ENCODE measurements at regions not wholly inside any gene's neighbourhood (a gene's known extent, or its start where the extent isn't known, plus 50 kb on each side); places are given as distances from the start of the nearest gene placed in this dataset.

DNA sequence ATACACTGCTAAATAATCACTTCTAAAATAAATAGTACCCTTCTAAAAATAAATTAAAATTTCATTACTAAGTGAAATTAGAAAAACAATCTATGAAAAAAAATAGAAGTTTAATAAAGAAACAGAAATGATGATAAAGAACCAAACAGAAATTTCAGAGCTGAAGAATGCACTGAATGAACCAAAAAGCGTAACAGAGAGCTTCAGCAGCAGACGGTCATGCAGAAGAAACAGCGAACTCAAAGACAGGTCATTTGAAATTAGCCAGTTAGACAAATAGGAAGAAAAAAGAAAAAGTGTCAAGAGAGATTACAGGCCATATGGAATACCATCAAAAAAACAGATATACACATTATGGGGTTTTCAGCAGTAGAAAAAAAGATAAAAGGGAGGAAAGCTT, 706.7 kb downstream of the TBC1D32 start:
- no peaks in the 10 kb centered on the region for H3K9me3 ChIP-seq (ENCODE audit: severe bottlenecking)
- TF ChIP-seq, protein P1, sequence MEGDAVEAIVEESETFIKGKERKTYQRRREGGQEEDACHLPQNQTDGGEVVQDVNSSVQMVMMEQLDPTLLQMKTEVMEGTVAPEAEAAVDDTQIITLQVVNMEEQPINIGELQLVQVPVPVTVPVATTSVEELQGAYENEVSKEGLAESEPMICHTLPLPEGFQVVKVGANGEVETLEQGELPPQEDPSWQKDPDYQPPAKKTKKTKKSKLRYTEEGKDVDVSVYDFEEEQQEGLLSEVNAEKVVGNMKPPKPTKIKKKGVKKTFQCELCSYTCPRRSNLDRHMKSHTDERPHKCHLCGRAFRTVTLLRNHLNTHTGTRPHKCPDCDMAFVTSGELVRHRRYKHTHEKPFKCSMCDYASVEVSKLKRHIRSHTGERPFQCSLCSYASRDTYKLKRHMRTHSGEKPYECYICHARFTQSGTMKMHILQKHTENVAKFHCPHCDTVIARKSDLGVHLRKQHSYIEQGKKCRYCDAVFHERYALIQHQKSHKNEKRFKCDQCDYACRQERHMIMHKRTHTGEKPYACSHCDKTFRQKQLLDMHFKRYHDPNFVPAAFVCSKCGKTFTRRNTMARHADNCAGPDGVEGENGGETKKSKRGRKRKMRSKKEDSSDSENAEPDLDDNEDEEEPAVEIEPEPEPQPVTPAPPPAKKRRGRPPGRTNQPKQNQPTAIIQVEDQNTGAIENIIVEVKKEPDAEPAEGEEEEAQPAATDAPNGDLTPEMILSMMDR (IDR thresholded peaks at IDR 0.05; ENCODE audit: low read depth, low read length) = no peak
- H3K4me3 ChIP-seq (ENCODE audit: low read depth, low read length) = no peak overlapping the region
- no peak overlapping the region for H3K27ac ChIP-seq
- DNase-seq = no peak
- no peaks in the 10 kb centered on the region for H3K36me3 ChIP-seq
- no peaks in the 10 kb centered on the region for H3K27me3 ChIP-seq (ENCODE audit: insufficient read depth, low read depth, severe bottlenecking)

DNA sequence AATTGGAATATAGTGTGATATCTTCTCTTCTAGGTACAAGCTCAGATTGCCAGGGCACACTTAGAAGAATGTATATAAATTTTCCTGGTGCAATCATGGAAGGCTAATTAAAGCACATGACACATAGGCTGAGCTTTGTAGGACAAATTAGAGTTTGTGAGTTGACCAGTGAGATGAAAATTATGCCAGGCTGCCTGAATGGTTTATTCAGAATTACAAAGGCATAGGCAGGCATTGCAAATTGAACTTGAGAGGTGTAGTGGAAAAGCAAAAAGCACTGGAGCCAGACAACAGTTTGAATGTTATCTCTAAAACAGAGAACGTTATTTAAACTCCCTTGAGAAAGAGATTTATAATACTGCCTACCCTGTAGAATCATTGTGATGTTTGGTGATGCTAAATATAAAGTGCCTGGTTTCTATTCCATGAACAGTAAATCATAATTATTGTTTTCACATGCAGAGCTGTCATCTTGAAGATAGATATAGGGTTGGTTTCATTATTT, 712.1 kb downstream of the TBC1D32 start:
- Histone ChIP-seq H3K9me3 (ENCODE audit: severe bottlenecking) (no peaks in the 10 kb centered on the region), H3K27ac (no peak overlapping the region), H3K27me3 (ENCODE audit: insufficient read depth, low read depth, severe bottlenecking) (no peaks in the 10 kb centered on the region), H3K4me3 (ENCODE audit: low read depth, low read length) (no peak overlapping the region), H3K36me3 (no peaks in the 10 kb centered on the region)
- TF ChIP-seq, protein P1 (IDR thresholded peaks at IDR 0.05; ENCODE audit: low read depth, low read length) = no peak
- no peak for DNase-seq

DNA sequence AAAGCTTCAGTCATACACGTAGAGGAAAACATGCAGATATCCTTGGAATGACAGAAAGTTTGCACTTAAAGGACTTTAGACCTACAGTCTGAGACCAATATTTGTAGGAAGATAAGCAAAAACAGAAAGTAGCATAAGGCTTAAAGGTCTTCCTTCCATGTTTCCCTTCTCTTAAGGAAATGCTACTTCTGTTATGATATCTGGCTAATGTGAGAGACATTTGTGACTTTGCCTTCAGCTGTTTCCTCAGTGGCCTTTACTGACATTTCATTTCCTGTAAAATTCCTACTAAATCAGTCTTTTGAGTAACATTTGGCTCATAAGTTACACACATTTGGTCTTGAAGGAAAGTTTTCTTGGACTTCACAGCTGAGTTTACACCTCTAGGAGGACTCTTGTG, 713.4 kb downstream of the TBC1D32 start:
- TF ChIP-seq, protein P1 (IDR thresholded peaks at IDR 0.05; ENCODE audit: low read depth, low read length) = no peak
- Histone ChIP-seq H3K27me3 (ENCODE audit: insufficient read depth, low read depth, severe bottlenecking) (no peaks in the 10 kb centered on the region), H3K4me3 (ENCODE audit: low read depth, low read length) (no peak overlapping the region), H3K9me3 (ENCODE audit: severe bottlenecking) (no peaks in the 10 kb centered on the region), H3K27ac (no peak overlapping the region), H3K36me3 (no peaks in the 10 kb centered on the region)
- no peak for DNase-seq

DNA sequence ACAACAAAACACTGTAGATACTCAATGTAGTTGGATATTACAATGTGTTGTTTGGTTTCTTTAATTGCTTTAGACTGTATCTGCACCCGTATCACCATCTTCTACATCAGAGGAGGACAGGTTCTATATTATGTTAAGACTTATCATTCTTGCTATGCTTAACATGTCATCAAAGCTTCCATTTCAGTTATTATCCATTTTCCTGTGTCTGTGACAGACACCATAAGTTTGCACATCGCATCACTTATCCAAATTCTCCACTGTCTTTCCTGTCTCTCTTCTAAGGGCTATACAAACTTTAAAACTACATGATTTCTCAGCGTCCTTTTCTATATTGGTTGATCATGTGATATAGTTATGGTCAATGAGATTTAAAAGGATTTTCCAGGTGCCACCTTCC, 719.0 kb downstream of the TBC1D32 start:
- H3K4me3 ChIP-seq (ENCODE audit: low read depth, low read length) = no peak overlapping the region
- TF ChIP-seq, protein P1 (IDR thresholded peaks at IDR 0.05; ENCODE audit: low read depth, low read length) = no peak
- H3K27me3 ChIP-seq (ENCODE audit: insufficient read depth, low read depth, severe bottlenecking) = no peaks in the 10 kb centered on the region
- H3K36me3 ChIP-seq = no peaks in the 10 kb centered on the region
- H3K9me3 ChIP-seq (ENCODE audit: severe bottlenecking) = no peaks in the 10 kb centered on the region
- H3K27ac ChIP-seq = no peak overlapping the region
- no peak for DNase-seq

DNA sequence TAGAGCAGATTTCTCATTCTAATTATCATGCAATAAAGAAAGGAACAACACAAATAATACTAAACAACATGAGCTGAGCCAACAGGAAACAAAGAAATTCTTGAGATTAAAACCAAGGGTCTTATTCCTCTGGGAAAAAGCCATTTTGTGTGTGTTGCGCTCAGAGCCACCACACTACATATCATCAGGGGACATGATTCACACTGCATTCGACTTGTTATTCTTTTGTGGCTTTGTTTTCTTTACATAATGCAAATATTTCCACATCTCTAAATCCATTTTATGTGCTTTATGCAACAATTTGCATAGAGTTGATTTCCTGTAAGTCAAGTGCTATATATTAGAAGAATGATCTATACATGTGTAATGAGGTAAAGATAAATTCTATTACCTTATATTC, 719.6 kb downstream of the TBC1D32 start:
- no peaks in the 10 kb centered on the region for H3K9me3 ChIP-seq (ENCODE audit: severe bottlenecking)
- no peaks in the 10 kb centered on the region for H3K27me3 ChIP-seq (ENCODE audit: insufficient read depth, low read depth, severe bottlenecking)
- TF ChIP-seq, protein P1 (IDR thresholded peaks at IDR 0.05; ENCODE audit: low read depth, low read length) = no peak
- DNase-seq = no peak
- no peaks in the 10 kb centered on the region for H3K36me3 ChIP-seq
- H3K27ac ChIP-seq = no peak overlapping the region
- no peak overlapping the region for H3K4me3 ChIP-seq (ENCODE audit: low read depth, low read length)

DNA sequence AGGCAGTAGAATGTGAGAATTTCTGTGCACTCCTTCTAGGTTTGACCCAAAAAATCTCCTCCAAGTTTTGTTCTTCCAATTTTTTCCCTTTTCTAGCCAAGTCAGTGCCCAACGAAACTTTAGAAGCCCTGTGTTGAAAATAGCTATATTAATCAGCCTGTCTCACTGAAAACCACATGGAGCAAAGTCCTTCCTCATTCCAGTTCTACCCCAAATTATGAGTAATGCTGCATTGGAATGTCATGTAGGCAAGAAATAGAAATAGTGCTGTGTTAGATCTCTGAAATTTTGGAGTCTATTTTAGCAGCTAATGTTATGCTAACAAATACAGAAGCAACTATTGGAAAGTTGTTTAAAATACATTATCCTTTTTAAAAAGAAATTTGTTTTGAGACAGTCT, 725.5 kb downstream of the TBC1D32 start:
- Histone ChIP-seq H3K27ac (no peak overlapping the region), H3K4me3 (ENCODE audit: low read depth, low read length) (no peak overlapping the region), H3K36me3 (no peaks in the 10 kb centered on the region), H3K9me3 (ENCODE audit: severe bottlenecking) (no peaks in the 10 kb centered on the region), H3K27me3 (ENCODE audit: insufficient read depth, low read depth, severe bottlenecking) (no peaks in the 10 kb centered on the region)
- no peak for DNase-seq
- TF ChIP-seq, protein P1 (IDR thresholded peaks at IDR 0.05; ENCODE audit: low read depth, low read length) = no peak
